ENCODE measurements at regions not wholly inside any gene's neighbourhood (a gene's known extent, or its start where the extent isn't known, plus 50 kb on each side); places are given as distances from the start of the nearest gene placed in this dataset.
"Not testable (repeated sequence)": the region's sequence is repeated elsewhere in the genome, so short reads cannot be mapped to it uniquely, and the experiment has no call there.

- Mint-ChIP-seq H3K27me3 (ENCODE audit: unreplicated experiment) (peaks cover 2% of the 10 kb centered on the region), H3K9me3 (ENCODE audit: unreplicated experiment) (no peaks in the 10 kb centered on the region), H3K27ac (ENCODE audit: unreplicated experiment) (no peak overlapping the region), H3K4me1 (ENCODE audit: unreplicated experiment) (peaks cover 16% of the 10 kb centered on the region), H3K4me3 (ENCODE audit: unreplicated experiment) (no peak overlapping the region), H3K36me3 (ENCODE audit: low read depth, unreplicated experiment) (no peaks in the 10 kb centered on the region)
- DNase-seq (ENCODE audit: low spot score) = no peak
- TF ChIP-seq, protein P1, sequence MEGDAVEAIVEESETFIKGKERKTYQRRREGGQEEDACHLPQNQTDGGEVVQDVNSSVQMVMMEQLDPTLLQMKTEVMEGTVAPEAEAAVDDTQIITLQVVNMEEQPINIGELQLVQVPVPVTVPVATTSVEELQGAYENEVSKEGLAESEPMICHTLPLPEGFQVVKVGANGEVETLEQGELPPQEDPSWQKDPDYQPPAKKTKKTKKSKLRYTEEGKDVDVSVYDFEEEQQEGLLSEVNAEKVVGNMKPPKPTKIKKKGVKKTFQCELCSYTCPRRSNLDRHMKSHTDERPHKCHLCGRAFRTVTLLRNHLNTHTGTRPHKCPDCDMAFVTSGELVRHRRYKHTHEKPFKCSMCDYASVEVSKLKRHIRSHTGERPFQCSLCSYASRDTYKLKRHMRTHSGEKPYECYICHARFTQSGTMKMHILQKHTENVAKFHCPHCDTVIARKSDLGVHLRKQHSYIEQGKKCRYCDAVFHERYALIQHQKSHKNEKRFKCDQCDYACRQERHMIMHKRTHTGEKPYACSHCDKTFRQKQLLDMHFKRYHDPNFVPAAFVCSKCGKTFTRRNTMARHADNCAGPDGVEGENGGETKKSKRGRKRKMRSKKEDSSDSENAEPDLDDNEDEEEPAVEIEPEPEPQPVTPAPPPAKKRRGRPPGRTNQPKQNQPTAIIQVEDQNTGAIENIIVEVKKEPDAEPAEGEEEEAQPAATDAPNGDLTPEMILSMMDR (IDR thresholded peaks at IDR 0.05; ENCODE audit: unreplicated experiment) = no peak
These were observed 256.9 kb upstream of the MBL2 start for GRCh38 chr10:53029449-53029848.

DNA sequence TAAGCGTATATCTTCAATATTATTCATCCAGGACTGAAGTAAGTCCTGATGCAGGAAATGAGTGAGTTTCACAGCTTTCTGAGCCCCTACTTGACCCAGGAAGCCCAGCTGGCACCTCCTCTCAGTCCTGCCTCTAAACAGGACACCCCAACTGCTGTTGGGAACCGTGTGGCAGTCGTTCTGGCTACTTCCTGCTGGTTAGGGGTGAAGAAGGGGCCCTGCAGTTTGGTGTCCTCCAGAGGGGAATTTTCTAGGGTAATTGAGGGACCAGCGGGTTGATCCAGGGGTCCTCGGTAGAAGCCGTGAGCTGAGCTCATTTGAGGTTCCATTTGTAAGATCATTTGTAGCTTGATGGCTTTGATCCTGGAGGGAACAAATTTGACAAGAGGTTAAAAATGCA is 253.2 kb upstream of the MBL2 start:
- H3K36me3 Mint-ChIP-seq (ENCODE audit: low read depth, unreplicated experiment); H3K27me3 Mint-ChIP-seq (ENCODE audit: unreplicated experiment); DNase-seq (ENCODE audit: low spot score); H3K27ac Mint-ChIP-seq (ENCODE audit: unreplicated experiment); H3K4me3 Mint-ChIP-seq (ENCODE audit: unreplicated experiment); H3K9me3 Mint-ChIP-seq (ENCODE audit: unreplicated experiment): not testable (repeated sequence)
- peaks cover 18% of the 10 kb centered on the region for H3K4me1 Mint-ChIP-seq (ENCODE audit: unreplicated experiment)

DNA sequence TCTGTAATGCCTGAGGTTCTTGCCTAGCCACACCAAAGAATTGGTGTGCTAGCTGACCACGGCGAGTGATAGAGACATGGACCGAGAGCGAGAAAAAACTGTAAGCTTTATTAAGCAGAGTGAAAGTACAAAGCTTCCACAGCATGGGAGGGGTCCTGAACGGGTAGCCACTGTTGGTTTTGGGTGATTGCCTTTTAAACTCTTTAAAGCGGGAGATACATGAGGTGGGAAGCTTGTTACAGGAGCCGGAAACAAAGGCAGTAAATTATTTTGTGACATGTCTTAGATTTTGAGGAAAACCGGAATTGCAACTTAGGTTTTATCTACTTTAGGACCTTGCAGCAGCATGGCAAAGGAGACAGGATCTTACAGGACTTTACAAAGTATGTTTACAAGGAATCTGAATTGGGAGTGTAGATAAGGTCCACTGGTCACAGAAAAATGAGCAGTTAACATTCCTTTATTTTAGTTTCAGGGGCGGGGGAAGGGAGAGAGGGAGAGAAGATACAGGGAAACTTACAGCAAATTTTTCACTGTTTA is 252.7 kb upstream of the MBL2 start:
- no peak overlapping the region for H3K4me3 Mint-ChIP-seq (ENCODE audit: unreplicated experiment)
- H3K27ac Mint-ChIP-seq (ENCODE audit: unreplicated experiment) = no peak overlapping the region
- TF ChIP-seq, protein P1 (IDR thresholded peaks at IDR 0.05; ENCODE audit: unreplicated experiment) = no peak
- H3K9me3 Mint-ChIP-seq (ENCODE audit: unreplicated experiment) = no peaks in the 10 kb centered on the region
- no peak for DNase-seq (ENCODE audit: low spot score)
- no peaks in the 10 kb centered on the region for H3K36me3 Mint-ChIP-seq (ENCODE audit: low read depth, unreplicated experiment)
- H3K4me1 Mint-ChIP-seq (ENCODE audit: unreplicated experiment) = peaks cover 12% of the 10 kb centered on the region
- H3K27me3 Mint-ChIP-seq (ENCODE audit: unreplicated experiment) = peaks cover 2% of the 10 kb centered on the region

DNA sequence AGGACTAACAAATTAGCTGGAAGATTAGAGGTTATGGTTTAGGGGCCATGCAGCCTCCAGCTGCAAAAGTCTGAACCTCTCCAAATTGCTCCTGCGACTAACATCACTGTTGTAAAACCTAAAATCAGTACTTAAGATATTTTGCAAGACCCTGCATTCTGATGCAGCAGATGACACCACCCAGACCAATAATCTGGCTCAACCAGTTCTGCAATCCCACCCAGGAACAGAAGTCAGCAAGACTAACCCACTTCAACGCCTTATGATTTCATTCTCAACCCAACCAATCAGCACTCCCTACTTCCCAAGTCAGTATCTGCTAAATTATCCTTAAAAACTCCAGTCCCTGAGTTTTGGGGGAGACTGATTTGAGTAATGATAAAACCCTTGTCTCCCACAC is 250.8 kb upstream of the MBL2 start:
- Mint-ChIP-seq H3K4me1 (ENCODE audit: unreplicated experiment) (peaks cover 6% of the 10 kb centered on the region), H3K27ac (ENCODE audit: unreplicated experiment) (no peak overlapping the region), H3K9me3 (ENCODE audit: unreplicated experiment) (no peaks in the 10 kb centered on the region), H3K4me3 (ENCODE audit: unreplicated experiment) (no peak overlapping the region), H3K27me3 (ENCODE audit: unreplicated experiment) (no peaks in the 10 kb centered on the region), H3K36me3 (ENCODE audit: low read depth, unreplicated experiment) (no peaks in the 10 kb centered on the region)
- DNase-seq (ENCODE audit: low spot score) = no peak
- TF ChIP-seq, protein P1 (IDR thresholded peaks at IDR 0.05; ENCODE audit: unreplicated experiment) = no peak

GRCh38 chr10:53022611-53023088 is 250.1 kb upstream of the MBL2 start:
- no peak for DNase-seq (ENCODE audit: low spot score)
- H3K27ac Mint-ChIP-seq (ENCODE audit: unreplicated experiment) = no peak overlapping the region
- no peak overlapping the region for H3K4me3 Mint-ChIP-seq (ENCODE audit: unreplicated experiment)
- H3K9me3 Mint-ChIP-seq (ENCODE audit: unreplicated experiment) = no peaks in the 10 kb centered on the region
- no peaks in the 10 kb centered on the region for H3K27me3 Mint-ChIP-seq (ENCODE audit: unreplicated experiment)
- TF ChIP-seq, protein P1 (IDR thresholded peaks at IDR 0.05; ENCODE audit: unreplicated experiment) = no peak
- peaks cover 6% of the 10 kb centered on the region for H3K4me1 Mint-ChIP-seq (ENCODE audit: unreplicated experiment)
- H3K36me3 Mint-ChIP-seq (ENCODE audit: low read depth, unreplicated experiment) = no peaks in the 10 kb centered on the region
